A549 (cell line): ENCODE measurements at regions not wholly inside any gene's neighbourhood (a gene's known extent, or its start where the extent isn't known, plus 50 kb on each side); places are given as distances from the start of the nearest gene placed in this dataset.

Source experiments
- EHMT2 ChIP-seq: fragments of 200-600 bp; sonication (generic); IDR thresholded peaks from 2 replicates; pipeline ENCODE4 v1.6.1; 2016; ENCODE audit warnings: antibody characterized with exemption, low read depth, mild to moderate bottlenecking, moderate library complexity
- EP300 ChIP-seq, 2 experiments: fragments of >200 bp; sonication (Bioruptor Twin); formaldehyde crosslinking; IDR thresholded peaks; 2 replicates in 1 of 2; 3 replicates in 1 of 2; pipeline ENCODE4 v1.6.1; 2016 to 2017
- HOXA7 ChIP-seq: fragments of 250-450 bp; sonication (Bioruptor Pico); IDR thresholded peaks from 2 replicates; pipeline ENCODE4 v1.5.0; 2020; ENCODE audit warnings: mild to moderate bottlenecking, moderate library complexity
- RAD21 ChIP-seq, 2 experiments: fragments of >200 bp in 1 of 2; sonication (Bioruptor Twin) in 1 of 2; formaldehyde crosslinking in 1 of 2; IDR thresholded peaks in 1 of 2; conservative IDR thresholded peaks in 1 of 2; 2 replicates in 1 of 2; 3 replicates in 1 of 2; pipeline ENCODE4 v1.6.1; 2012 to 2018; ENCODE audit warnings: inconsistent platforms in 1 of 2
- SMC3 ChIP-seq: fragments of >200 bp; sonication (Bioruptor Twin); formaldehyde crosslinking; IDR thresholded peaks from 3 replicates; pipeline ENCODE4 v1.6.1; 2018; ENCODE audit warnings: inconsistent platforms
- ZSCAN20 ChIP-seq: fragments of 250-450 bp; sonication (Bioruptor Pico); IDR thresholded peaks from 2 replicates; pipeline ENCODE4 v1.8.0; 2022; ENCODE audit warnings: mild to moderate bottlenecking, moderate library complexity
- TF ChIP-seq, protein P1 (sequence below): fragments of >200 bp; sonication (Bioruptor Twin); formaldehyde crosslinking; IDR thresholded peaks from 3 replicates; pipeline ENCODE4 v1.5.1; 2016

DNA sequence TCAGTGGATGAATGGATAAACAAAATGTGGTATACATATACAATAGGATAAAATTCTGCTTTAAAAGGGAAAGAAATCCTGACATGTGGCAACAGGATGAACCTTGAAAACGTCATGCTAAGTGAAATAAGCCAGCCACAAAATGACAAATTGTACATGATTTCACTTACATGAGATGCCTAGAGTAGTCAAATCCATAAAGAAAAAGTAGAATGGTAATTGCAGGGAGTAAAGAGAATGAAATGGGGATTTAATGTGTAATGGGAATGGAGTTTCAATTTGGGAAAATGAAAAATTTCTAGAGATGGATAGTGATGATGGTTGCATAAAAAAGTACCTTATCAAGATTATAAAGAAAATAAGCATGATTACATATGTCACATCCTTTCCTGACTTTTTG, 1489.2 kb upstream of the C9orf72 start:
- no peak for TF ChIP-seq RAD21 (conservative IDR thresholded peaks at IDR 0.05 in 1 of 2, IDR thresholded peaks at IDR 0.05 in 1 of 2)
- TF ChIP-seq HOXA7 (CRISPR knock-in tag), result no peak
- TF ChIP-seq, protein P1, sequence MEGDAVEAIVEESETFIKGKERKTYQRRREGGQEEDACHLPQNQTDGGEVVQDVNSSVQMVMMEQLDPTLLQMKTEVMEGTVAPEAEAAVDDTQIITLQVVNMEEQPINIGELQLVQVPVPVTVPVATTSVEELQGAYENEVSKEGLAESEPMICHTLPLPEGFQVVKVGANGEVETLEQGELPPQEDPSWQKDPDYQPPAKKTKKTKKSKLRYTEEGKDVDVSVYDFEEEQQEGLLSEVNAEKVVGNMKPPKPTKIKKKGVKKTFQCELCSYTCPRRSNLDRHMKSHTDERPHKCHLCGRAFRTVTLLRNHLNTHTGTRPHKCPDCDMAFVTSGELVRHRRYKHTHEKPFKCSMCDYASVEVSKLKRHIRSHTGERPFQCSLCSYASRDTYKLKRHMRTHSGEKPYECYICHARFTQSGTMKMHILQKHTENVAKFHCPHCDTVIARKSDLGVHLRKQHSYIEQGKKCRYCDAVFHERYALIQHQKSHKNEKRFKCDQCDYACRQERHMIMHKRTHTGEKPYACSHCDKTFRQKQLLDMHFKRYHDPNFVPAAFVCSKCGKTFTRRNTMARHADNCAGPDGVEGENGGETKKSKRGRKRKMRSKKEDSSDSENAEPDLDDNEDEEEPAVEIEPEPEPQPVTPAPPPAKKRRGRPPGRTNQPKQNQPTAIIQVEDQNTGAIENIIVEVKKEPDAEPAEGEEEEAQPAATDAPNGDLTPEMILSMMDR, result no peak
- TF ChIP-seq EP300 (IDR thresholded peaks at IDR 0.05), result no peak
- no peak for TF ChIP-seq SMC3
- no peak for TF ChIP-seq EHMT2
- no peak for TF ChIP-seq ZSCAN20 (CRISPR knock-in tag)
